WI38 (cell line): ENCODE measurements at regions not wholly inside any gene's neighbourhood (a gene's known extent, or its start where the extent isn't known, plus 50 kb on each side); places are given as distances from the start of the nearest gene placed in this dataset.

ENCODE experiments used
- H3K4me3 ChIP-seq: 2 replicates; pipeline ENCODE4 v1.5.1; 2011; ENCODE audit warnings: low read depth, mild to moderate bottlenecking, control low read depth, low read length
- TF ChIP-seq, protein P1 (sequence below): IDR thresholded peaks from 2 replicates; pipeline ENCODE4 v1.5.1; 2012; ENCODE audit warnings: low read depth, mild to moderate bottlenecking, control low read depth, low read length

- H3K4me3 ChIP-seq, result no peak overlapping the region
- TF ChIP-seq, protein P1, sequence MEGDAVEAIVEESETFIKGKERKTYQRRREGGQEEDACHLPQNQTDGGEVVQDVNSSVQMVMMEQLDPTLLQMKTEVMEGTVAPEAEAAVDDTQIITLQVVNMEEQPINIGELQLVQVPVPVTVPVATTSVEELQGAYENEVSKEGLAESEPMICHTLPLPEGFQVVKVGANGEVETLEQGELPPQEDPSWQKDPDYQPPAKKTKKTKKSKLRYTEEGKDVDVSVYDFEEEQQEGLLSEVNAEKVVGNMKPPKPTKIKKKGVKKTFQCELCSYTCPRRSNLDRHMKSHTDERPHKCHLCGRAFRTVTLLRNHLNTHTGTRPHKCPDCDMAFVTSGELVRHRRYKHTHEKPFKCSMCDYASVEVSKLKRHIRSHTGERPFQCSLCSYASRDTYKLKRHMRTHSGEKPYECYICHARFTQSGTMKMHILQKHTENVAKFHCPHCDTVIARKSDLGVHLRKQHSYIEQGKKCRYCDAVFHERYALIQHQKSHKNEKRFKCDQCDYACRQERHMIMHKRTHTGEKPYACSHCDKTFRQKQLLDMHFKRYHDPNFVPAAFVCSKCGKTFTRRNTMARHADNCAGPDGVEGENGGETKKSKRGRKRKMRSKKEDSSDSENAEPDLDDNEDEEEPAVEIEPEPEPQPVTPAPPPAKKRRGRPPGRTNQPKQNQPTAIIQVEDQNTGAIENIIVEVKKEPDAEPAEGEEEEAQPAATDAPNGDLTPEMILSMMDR, result no peak
Observed at GRCh38 chr10:36676756-36677430, 448.5 kb upstream of the ANKRD30A start.

- TF ChIP-seq, protein P1, result no peak
- no peak overlapping the region for H3K4me3 ChIP-seq
Observed at GRCh38 chr10:36676321-36676720, 449.1 kb upstream of the ANKRD30A start.

GRCh38 chr10:36675458-36675880 lies 449.9 kb upstream of the ANKRD30A start:
- H3K4me3 ChIP-seq, result no peak overlapping the region
- TF ChIP-seq, protein P1, result no peak

DNA sequence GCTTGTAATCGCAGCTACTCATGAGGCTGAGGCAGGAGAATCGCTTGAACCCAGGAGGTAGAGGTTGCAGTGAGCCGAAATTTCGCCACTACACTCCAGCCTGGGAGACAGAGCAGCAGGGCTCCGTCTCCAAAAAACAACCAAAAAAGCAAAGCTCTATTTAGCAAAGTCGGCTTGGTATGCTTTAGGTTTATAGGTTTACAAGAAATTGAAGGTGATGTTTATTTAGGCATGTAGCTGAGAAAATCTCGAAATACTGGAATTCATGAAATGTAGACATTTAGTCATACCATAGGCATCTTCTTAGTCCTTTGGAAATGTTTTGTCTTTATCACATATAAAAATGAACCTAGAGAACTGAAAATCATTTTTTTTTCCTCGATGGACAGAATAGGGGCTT lies 453.8 kb upstream of the ANKRD30A start:
- no peak overlapping the region for H3K4me3 ChIP-seq
- TF ChIP-seq, protein P1, result no peak

GRCh38 chr10:36670621-36671402 lies 454.6 kb upstream of the ANKRD30A start:
- no peak overlapping the region for H3K4me3 ChIP-seq
- TF ChIP-seq, protein P1, result no peak

DNA sequence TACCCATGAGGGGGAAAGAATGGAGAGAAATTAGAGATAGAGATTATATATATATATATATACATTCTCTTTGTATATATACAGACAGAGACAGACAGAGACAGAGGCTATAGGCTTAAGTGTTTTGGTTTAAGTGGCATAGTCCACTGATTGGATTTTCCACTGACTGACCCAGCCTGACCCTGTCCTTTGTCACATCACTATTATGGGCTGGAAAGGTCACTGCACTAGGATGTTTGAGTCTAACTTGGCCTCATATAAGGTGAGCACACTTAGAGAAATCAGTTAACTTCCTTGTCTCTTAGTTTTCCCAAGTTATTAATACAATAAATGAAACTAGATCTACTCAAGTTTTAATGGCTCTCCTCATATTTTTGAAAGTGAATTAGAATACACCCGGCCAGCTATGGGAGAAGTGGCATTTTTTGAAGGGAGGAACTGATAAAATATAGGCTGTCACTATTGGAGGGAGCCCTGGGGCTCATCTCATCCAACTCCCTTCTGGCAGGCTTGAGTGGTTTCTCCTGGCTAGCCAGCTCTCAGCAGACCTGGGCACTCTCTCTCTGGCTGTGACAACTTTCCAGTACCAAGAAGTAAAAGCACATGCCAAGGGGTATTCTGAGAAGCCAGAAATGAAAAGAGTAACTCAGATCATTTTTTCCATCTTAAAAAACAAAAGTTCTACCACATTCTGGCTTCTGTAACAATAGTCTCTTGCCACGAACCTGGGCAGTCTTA lies 455.6 kb upstream of the ANKRD30A start:
- TF ChIP-seq, protein P1, result no peak
- no peak overlapping the region for H3K4me3 ChIP-seq
